Activated gamma-delta T cell treated with Interleukin-2 at 50 U/mL for 16 hours (primary cell): ENCODE measurements at regions not wholly inside any gene's neighbourhood (a gene's known extent, or its start where the extent isn't known, plus 50 kb on each side); places are given as distances from the start of the nearest gene placed in this dataset.
"Not testable (repeated sequence)": the region's sequence is repeated elsewhere in the genome, so short reads cannot be mapped to it uniquely, and the experiment has no call there.

ENCODE experiments used
- DNase-seq: peaks from one replicate; pipeline ENCODE4 v3.0.0-alpha.2; 2020

GRCh38 chr2:185667452-185667851 is 71.2 kb upstream of the FSIP2 start:
- no peak for DNase-seq

- no peak for DNase-seq
These were observed 69.9 kb upstream of the FSIP2 start for GRCh38 chr2:185668710-185669109.

GRCh38 chr2:185674232-185674631 is 64.4 kb upstream of the FSIP2 start:
- no peak for DNase-seq

GRCh38 chr2:185676316-185676715 is 62.3 kb upstream of the FSIP2 start:
- no peak for DNase-seq

DNA sequence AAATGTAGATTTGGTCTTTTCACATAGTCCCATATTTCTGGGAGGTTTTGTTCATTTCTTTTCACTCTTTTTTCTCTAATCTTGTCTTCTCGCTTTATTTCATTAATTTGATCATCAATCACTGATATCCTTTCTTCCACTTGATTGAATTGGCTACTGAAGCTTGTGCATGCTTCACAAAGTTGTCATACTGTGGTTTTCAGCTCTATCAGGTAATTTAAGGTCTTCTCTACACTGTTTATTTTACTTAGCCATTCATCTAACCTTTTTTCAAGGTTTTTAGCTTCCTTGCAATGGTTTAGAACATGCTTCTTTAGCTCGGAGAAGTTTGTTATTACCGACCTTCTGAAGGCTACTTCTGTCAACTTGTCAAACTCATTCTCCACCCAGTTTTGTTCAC is 51.6 kb upstream of the FSIP2 start:
- DNase-seq: not testable (repeated sequence)

DNA sequence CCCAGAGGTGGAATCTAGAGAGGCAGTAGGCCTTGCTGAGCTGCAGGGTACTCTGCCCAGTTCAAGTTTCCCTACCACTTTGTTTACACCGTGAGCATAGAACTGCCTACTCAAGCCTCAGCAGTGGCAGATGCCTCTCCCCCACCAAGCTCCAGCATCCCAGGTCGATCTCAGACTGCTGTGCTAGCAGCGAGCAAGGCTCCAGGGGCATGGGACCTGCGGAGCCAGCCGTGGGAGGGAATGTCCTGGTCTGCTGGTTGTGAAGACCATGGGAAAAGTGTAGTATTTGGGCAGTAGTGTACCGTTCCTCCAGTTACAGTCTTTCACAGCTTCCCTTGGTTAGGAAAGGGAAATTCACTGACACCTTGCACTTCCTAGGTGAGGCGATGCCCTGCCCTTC is 50.6 kb upstream of the FSIP2 start:
- DNase-seq: no peak
